Upper lobe of left lung (tissue), 6 donors: ENCODE measurements at regions not wholly inside any gene's neighbourhood (a gene's known extent, or its start where the extent isn't known, plus 50 kb on each side); places are given as distances from the start of the nearest gene placed in this dataset.

Source experiments
- ATAC-seq, 2 donors: fragments of 200-7000 bp; cut with Tn5 transposase; one replicate each; pipeline ENCODE4 v1.9.1; 2022; ENCODE audit warnings: mild to moderate bottlenecking in 2 of 2, moderate library complexity in 2 of 2; ENCODE audit not compliant: low FRiP score in 2 of 2
- DNase-seq, 2 donors: peaks; one replicate each; pipeline ENCODE4 v3.0.0-alpha.2; 2019 to 2020
- H3K27ac ChIP-seq, 4 donors: fragments of 200-600 bp; sonication (generic); one replicate each; pipeline ENCODE4 v1.5.1; 2016 to 2019
- H3K27me3 ChIP-seq, 4 donors: fragments of 200-600 bp; sonication (generic); one replicate each; pipeline ENCODE4 v1.5.1; 2017 to 2019
- H3K36me3 ChIP-seq, 4 donors: fragments of 200-600 bp; sonication (generic); one replicate each; pipeline ENCODE4 v1.5.1; 2016 to 2019
- H3K4me1 ChIP-seq, 4 donors: fragments of 200-600 bp; sonication (generic); one replicate each; pipeline ENCODE4 v1.5.1; 2018 to 2019
- H3K4me3 ChIP-seq, 4 donors: fragments of 200-600 bp; sonication (generic); one replicate each; pipeline ENCODE4 v1.5.1; 2017 to 2019; ENCODE audit warnings: mild to moderate bottlenecking in 2 of 4, moderate library complexity in 1 of 4
- H3K9me3 ChIP-seq, 4 donors: fragments of 200-600 bp; sonication (generic); one replicate each; pipeline ENCODE4 v1.5.1; 2018 to 2019
- EP300 ChIP-seq, 4 donors: sonication (generic); formaldehyde crosslinking; IDR thresholded peaks; one replicate each; pipeline ENCODE4 v1.5.1; 2017; ENCODE audit warnings: antibody characterized with exemption in 4 of 4, control low read depth in 2 of 4
- POLR2A ChIP-seq, 4 donors: fragments of 450-650 bp; IDR thresholded peaks; one replicate each; pipeline ENCODE4 v1.5.1; 2016 to 2017; ENCODE audit warnings: antibody characterized with exemption in 4 of 4, mild to moderate bottlenecking in 2 of 4
- POLR2AphosphoS5 ChIP-seq, 2 donors: sonication (generic); formaldehyde crosslinking; IDR thresholded peaks; one replicate each; pipeline ENCODE4 v1.5.1; 2017; ENCODE audit warnings: antibody characterized with exemption in 2 of 2
- WGBS, 2 donors: methylation state at CpG; one replicate each; pipeline ENCODE4 v1.1.5; 2017 to 2018; 5-methylcytosine and 5-hydroxymethylcytosine counted together
- TF ChIP-seq, protein P1 (sequence below), 6 experiments: fragments of 450-650 bp in 4 of 6; fragments of 200-600 bp in 2 of 6; sonication (generic) in 2 of 6; IDR thresholded peaks; one replicate each; pipeline ENCODE4 v1.5.1; 2016 to 2019; ENCODE audit warnings: antibody characterized with exemption in 6 of 6
- donor health status: DM: no; HTN: no; CAD: no; lungs with moderate emphysema.
- donor health status: DM: no; HTN: yes; CAD: no; lungs with severe emphysema.

DNA sequence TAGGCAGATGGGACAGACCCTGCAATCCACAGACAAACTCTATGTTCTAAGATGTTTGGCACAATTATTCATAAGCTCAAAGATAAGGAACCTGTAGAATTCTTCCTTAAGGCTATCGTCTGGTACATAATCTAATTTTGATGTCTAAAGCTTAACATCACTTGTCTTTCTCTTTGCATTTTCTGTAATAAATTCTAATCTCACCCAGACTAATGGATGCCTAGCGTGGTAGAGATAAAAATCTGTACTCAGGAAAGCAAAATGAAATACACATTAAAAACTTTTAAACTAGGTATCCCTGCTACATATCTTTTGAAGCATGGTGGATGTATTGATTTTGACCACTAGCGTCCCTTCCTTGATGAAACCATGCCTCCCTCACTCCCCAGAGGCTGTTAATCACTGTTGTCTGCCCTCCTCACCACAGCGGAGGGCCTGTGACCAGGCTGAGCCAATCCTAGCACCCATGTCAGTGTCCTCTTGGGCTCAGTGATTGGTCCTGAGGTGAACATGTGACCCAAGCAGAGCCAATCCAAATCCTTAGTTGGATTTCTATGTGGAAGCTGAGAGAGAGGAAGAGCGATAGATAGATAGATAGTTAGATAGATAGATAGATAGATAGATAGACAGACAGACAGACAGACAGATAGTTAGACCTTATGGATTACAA lies 82.2 kb upstream of the GRK3 start:
- ATAC-seq (no peak), DNase-seq (no peak)
- 86 to 93% methylated on average over 5 of the region's 5 CpGs for WGBS, 2 donors
- Histone ChIP-seq H3K4me1 (no peaks in the 10 kb centered on the region), H3K27ac (no peak overlapping the region), H3K36me3 (peaks cover 0 to 29% (median 2%) of the 10 kb centered on the region in 4 donors), H3K9me3 (no peaks in the 10 kb centered on the region), H3K27me3 (no peaks in the 10 kb centered on the region), H3K4me3 (no peak overlapping the region)
- TF ChIP-seq POLR2A (IDR thresholded peaks at IDR 0.05) (no peak), EP300 (IDR thresholded peaks at IDR 0.05) (no peak), POLR2AphosphoS5 (IDR thresholded peaks at IDR 0.05) (no peak)
- TF ChIP-seq, protein P1, sequence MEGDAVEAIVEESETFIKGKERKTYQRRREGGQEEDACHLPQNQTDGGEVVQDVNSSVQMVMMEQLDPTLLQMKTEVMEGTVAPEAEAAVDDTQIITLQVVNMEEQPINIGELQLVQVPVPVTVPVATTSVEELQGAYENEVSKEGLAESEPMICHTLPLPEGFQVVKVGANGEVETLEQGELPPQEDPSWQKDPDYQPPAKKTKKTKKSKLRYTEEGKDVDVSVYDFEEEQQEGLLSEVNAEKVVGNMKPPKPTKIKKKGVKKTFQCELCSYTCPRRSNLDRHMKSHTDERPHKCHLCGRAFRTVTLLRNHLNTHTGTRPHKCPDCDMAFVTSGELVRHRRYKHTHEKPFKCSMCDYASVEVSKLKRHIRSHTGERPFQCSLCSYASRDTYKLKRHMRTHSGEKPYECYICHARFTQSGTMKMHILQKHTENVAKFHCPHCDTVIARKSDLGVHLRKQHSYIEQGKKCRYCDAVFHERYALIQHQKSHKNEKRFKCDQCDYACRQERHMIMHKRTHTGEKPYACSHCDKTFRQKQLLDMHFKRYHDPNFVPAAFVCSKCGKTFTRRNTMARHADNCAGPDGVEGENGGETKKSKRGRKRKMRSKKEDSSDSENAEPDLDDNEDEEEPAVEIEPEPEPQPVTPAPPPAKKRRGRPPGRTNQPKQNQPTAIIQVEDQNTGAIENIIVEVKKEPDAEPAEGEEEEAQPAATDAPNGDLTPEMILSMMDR (IDR thresholded peaks at IDR 0.05): no peak

DNA sequence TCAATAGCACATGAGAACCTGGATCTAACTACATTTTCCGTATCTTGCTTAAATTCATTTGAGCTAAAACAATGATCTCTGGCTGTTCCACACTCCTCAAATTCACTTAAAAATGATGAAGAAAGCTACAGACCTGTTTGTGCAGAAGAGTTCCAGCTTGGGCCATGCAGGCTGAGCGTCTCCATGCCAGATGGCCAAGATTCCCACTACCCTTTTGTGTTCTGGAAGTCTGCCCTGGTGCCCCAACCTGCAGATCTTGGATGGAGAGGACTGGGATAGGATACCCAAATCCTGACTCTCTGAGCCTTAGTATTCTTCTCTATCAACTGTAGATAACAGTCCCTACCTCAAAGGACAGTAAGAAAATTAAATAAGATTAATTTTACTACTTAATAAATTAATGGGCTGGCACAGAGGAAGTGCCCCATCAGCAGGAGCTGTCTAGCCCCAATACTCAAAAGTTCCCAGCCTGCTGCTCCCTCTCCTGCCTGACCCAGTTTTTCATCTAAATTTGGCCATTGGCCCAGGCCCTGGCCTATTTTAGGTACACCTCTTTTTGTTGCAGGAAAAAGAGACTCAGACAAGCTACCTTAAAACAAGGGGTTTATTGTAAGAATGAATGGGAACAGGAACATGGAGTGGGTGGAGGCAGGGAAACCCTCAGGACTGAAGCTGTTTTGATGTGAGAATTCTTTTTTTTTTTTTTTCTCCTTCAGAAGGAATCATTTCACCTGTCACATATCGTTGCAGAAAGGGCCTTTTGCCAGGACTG lies 81.4 kb upstream of the GRK3 start:
- Histone ChIP-seq H3K27ac (no peak overlapping the region), H3K36me3 (peaks cover 0 to 29% (median 2%) of the 10 kb centered on the region in 4 donors), H3K9me3 (no peaks in the 10 kb centered on the region), H3K4me3 (no peak overlapping the region), H3K27me3 (no peaks in the 10 kb centered on the region), H3K4me1 (peaks cover 0 to 1% (median 0%) of the 10 kb centered on the region in 4 donors)
- ATAC-seq: no peak
- DNase-seq: no peak
- WGBS, 2 donors: 55 to 62% methylated on average over 3 of the region's 3 CpGs
- TF ChIP-seq EP300 (IDR thresholded peaks at IDR 0.05) (no peak), POLR2A (IDR thresholded peaks at IDR 0.05) (no peak), POLR2AphosphoS5 (IDR thresholded peaks at IDR 0.05) (no peak)
- TF ChIP-seq, protein P1 (IDR thresholded peaks at IDR 0.05): no peak

DNA sequence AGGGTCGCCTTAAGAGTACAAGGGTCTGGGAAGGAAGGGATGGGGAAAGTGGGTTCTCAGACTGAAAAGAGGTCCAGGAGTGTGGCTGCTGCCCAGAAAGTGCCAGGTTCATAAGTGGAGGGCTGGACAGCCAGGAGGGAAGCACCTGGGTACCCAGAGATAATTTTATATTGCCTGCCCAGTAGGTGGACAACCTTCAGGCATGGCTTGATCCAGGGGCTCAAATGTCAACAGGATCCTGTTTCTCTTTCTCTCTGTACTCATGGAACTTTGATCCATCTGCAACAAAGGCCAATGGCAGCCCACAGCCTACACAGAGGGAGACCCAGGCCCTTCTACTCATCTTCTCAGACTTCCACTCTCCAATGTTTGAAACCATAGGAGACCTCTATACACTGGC lies 80.5 kb upstream of the GRK3 start:
- H3K4me1 ChIP-seq: peaks cover 0 to 6% (median 0%) of the 10 kb centered on the region in 4 donors
- no peaks in the 10 kb centered on the region for H3K27me3 ChIP-seq
- TF ChIP-seq, protein P1 (IDR thresholded peaks at IDR 0.05): no peak
- TF ChIP-seq EP300 (IDR thresholded peaks at IDR 0.05) (no peak), POLR2A (IDR thresholded peaks at IDR 0.05) (no peak)
- DNase-seq (no peak), ATAC-seq (no peak)
- H3K36me3 ChIP-seq: peaks cover 0 to 29% (median 2%) of the 10 kb centered on the region in 4 donors
- H3K27ac ChIP-seq: no peak overlapping the region
- H3K4me3 ChIP-seq: no peak overlapping the region
- 79 to 86% methylated on average over 1 of the region's 1 CpG for WGBS, 2 donors
- H3K9me3 ChIP-seq: no peaks in the 10 kb centered on the region

DNA sequence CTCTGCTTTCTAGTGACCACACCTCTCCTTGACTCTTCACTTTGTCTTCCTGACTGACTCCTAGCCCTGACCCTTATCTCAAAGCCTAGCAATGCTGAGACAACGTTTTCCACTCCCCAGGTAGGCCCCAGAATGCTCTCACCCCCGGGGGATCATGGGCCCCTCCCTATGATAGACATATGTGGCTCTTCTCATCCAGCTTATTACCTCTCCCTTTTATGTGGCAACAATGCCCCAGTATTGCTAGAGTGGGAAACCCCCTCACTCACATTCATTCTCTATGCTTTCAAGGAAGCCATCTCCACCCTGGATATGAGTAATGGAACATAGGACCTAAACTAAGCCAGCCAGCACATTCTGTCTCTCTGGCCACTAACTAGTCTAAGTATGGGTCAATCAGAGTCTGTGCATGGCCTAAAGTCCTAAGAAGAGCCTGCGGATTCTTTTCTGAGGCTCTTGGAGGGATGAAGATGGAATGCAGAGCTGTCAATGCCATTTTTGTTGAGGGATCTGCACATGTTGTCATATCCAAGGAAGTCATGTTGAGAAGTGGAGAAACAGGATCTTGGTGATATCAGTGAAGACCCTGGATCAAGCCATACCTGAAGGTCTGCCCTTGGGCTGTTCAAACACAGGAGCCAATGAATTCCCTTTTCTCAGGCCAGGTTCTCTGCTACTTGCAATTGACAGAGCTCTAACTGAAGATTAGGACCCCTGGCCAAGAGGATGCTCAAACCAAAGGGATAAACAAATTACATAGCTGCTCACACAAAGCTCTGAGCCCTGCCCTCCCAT lies 79.8 kb upstream of the GRK3 start:
- Histone ChIP-seq H3K9me3 (no peaks in the 10 kb centered on the region), H3K27me3 (no peaks in the 10 kb centered on the region), H3K4me1 (peaks cover 0 to 6% (median 0%) of the 10 kb centered on the region in 4 donors), H3K27ac (no peak overlapping the region), H3K36me3 (peaks cover 0 to 29% (median 2%) of the 10 kb centered on the region in 4 donors), H3K4me3 (no peak overlapping the region)
- peak in 1 of 2 donors; percentile 12 for ATAC-seq
- 83% methylated on average over 2 to 3 of the region's 3 CpGs for WGBS, 2 donors
- TF ChIP-seq EP300 (IDR thresholded peaks at IDR 0.05) (no peak), POLR2A (IDR thresholded peaks at IDR 0.05) (no peak), POLR2AphosphoS5 (IDR thresholded peaks at IDR 0.05) (no peak)
- TF ChIP-seq, protein P1 (IDR thresholded peaks at IDR 0.05): no peak
- no peak for DNase-seq
